Osteocyte (in vitro differentiated cells): ENCODE measurements at regions not wholly inside any gene's neighbourhood (a gene's known extent, or its start where the extent isn't known, plus 50 kb on each side); places are given as distances from the start of the nearest gene placed in this dataset.

ENCODE experiments used
- DNase-seq: peaks from one replicate; pipeline ENCODE4 v3.0.0; 2021; ENCODE audit warnings: mixed read lengths; ENCODE audit not compliant: unreplicated experiment; ENCODE audit errors: extremely low spot score
- H3K27ac Mint-ChIP-seq: one replicate; pipeline ENCODE4 v1.8.0; 2021; ENCODE audit warnings: mild to moderate bottlenecking, mixed read lengths; ENCODE audit not compliant: unreplicated experiment
- H3K27me3 Mint-ChIP-seq: one replicate; pipeline ENCODE4 v1.8.0; 2021; ENCODE audit warnings: mixed read lengths; ENCODE audit not compliant: unreplicated experiment
- H3K36me3 Mint-ChIP-seq: one replicate; pipeline ENCODE4 v1.8.0; 2021; ENCODE audit warnings: mixed read lengths; ENCODE audit not compliant: unreplicated experiment
- H3K4me1 Mint-ChIP-seq: one replicate; pipeline ENCODE4 v1.8.0; 2021; ENCODE audit warnings: mixed read lengths; ENCODE audit not compliant: unreplicated experiment
- H3K4me3 Mint-ChIP-seq: one replicate; pipeline ENCODE4 v1.8.0; 2021; ENCODE audit warnings: mild to moderate bottlenecking, moderate library complexity, mixed read lengths; ENCODE audit not compliant: unreplicated experiment
- H3K9me3 Mint-ChIP-seq: one replicate; pipeline ENCODE4 v1.8.0; 2021; ENCODE audit warnings: mixed read lengths; ENCODE audit not compliant: unreplicated experiment
- CTCF ChIP-seq: fragments of 200-600 bp; sonication (generic); IDR thresholded peaks from 2 replicates; pipeline ENCODE4 v1.5.0; 2021; ENCODE audit warnings: antibody characterized with exemption, mild to moderate bottlenecking, moderate library complexity

- H3K4me3 Mint-ChIP-seq, result no peak overlapping the region
- no peak for TF ChIP-seq CTCF
- DNase-seq, result no peak
- peaks cover 4% of the 10 kb centered on the region for H3K36me3 Mint-ChIP-seq
- peaks cover 4% of the 10 kb centered on the region for H3K9me3 Mint-ChIP-seq
- no peaks in the 10 kb centered on the region for H3K27me3 Mint-ChIP-seq
- no peak overlapping the region for H3K27ac Mint-ChIP-seq
- H3K4me1 Mint-ChIP-seq, result peaks cover 4% of the 10 kb centered on the region
Observed at GRCh38 chr6:134495203-134495889, 177.4 kb upstream of the SGK1 start.

- H3K27ac Mint-ChIP-seq, result no peak overlapping the region
- H3K4me3 Mint-ChIP-seq, result no peak overlapping the region
- H3K27me3 Mint-ChIP-seq, result no peaks in the 10 kb centered on the region
- no peak for DNase-seq
- TF ChIP-seq CTCF, result no peak
- peaks cover 4% of the 10 kb centered on the region for H3K4me1 Mint-ChIP-seq
- H3K9me3 Mint-ChIP-seq, result peaks cover 4% of the 10 kb centered on the region
- peaks cover 4% of the 10 kb centered on the region for H3K36me3 Mint-ChIP-seq
Observed at GRCh38 chr6:134493789-134494188, 175.9 kb upstream of the SGK1 start.

GRCh38 chr6:134491477-134491876 lies 173.6 kb upstream of the SGK1 start:
- Mint-ChIP-seq H3K27me3 (no peaks in the 10 kb centered on the region), H3K27ac (no peak overlapping the region), H3K4me3 (no peak overlapping the region), H3K9me3 (peaks cover 9% of the 10 kb centered on the region), H3K36me3 (no peaks in the 10 kb centered on the region), H3K4me1 (peaks cover 13% of the 10 kb centered on the region)
- DNase-seq, result no peak
- no peak for TF ChIP-seq CTCF

GRCh38 chr6:134482593-134483270 lies 164.8 kb upstream of the SGK1 start:
- Mint-ChIP-seq H3K27me3 (no peaks in the 10 kb centered on the region), H3K9me3 (peaks cover 8% of the 10 kb centered on the region), H3K4me3 (no peak overlapping the region), H3K36me3 (no peaks in the 10 kb centered on the region), H3K4me1 (peaks cover 18% of the 10 kb centered on the region), H3K27ac (no peak overlapping the region)
- no peak for DNase-seq
- no peak for TF ChIP-seq CTCF

- no peak for DNase-seq
- Mint-ChIP-seq H3K4me3 (no peak overlapping the region), H3K27me3 (no peaks in the 10 kb centered on the region), H3K36me3 (no peaks in the 10 kb centered on the region), H3K9me3 (peaks cover 8% of the 10 kb centered on the region), H3K4me1 (peaks cover 19% of the 10 kb centered on the region), H3K27ac (no peak overlapping the region)
- TF ChIP-seq CTCF, result no peak
Observed at GRCh38 chr6:134481966-134482365, 164.1 kb upstream of the SGK1 start.
